Ishikawa (cell line): ENCODE measurements at regions not wholly inside any gene's neighbourhood (a gene's known extent, or its start where the extent isn't known, plus 50 kb on each side); places are given as distances from the start of the nearest gene placed in this dataset.

ENCODE experiments used
- CEBPB ChIP-seq: IDR thresholded peaks from 2 replicates; pipeline ENCODE4 v1.6.1; 2012
- CREB1 ChIP-seq: IDR thresholded peaks from 2 replicates; pipeline ENCODE4 v1.6.1; 2012; ENCODE audit warnings: low read depth
- EGR1 ChIP-seq: IDR thresholded peaks from 2 replicates; pipeline ENCODE4 v1.6.1; 2012
- EP300 ChIP-seq: IDR thresholded peaks from 2 replicates; pipeline ENCODE4 v1.6.1; 2012; ENCODE audit warnings: borderline replicate concordance
- FOXM1 ChIP-seq: IDR thresholded peaks from 2 replicates; pipeline ENCODE4 v1.6.1; 2012; ENCODE audit warnings: low read depth, borderline replicate concordance
- MAX ChIP-seq: IDR thresholded peaks from 2 replicates; pipeline ENCODE4 v1.6.1; 2012
- NFIC ChIP-seq: IDR thresholded peaks from 2 replicates; pipeline ENCODE4 v1.6.1; 2012
- RAD21 ChIP-seq: IDR thresholded peaks from 2 replicates; pipeline ENCODE4 v1.6.1; 2012; ENCODE audit warnings: low read depth
- REST ChIP-seq: IDR thresholded peaks from 2 replicates; pipeline ENCODE4 v1.6.1; 2012; ENCODE audit warnings: low read depth, mild to moderate bottlenecking
- TAF1 ChIP-seq: IDR thresholded peaks from 2 replicates; pipeline ENCODE4 v1.6.1; 2012; ENCODE audit warnings: low read depth, mild to moderate bottlenecking
- TCF12 ChIP-seq: IDR thresholded peaks from 2 replicates; pipeline ENCODE4 v1.6.1; 2012; ENCODE audit warnings: low read depth
- TEAD4 ChIP-seq: IDR thresholded peaks from 2 replicates; pipeline ENCODE4 v1.6.1; 2012
- USF1 ChIP-seq: IDR thresholded peaks from 2 replicates; pipeline ENCODE4 v1.6.1; 2012
- YY1 ChIP-seq: IDR thresholded peaks from 2 replicates; pipeline ENCODE4 v1.6.1; 2012; ENCODE audit warnings: low read depth
- ZBTB7A ChIP-seq: IDR thresholded peaks from 2 replicates; pipeline ENCODE4 v1.6.1; 2012; ENCODE audit warnings: low read depth

- TF ChIP-seq CREB1 (no peak), FOXM1 (no peak), MAX (no peak), EP300 (no peak), ZBTB7A (no peak), NFIC (no peak), USF1 (no peak), TCF12 (no peak), EGR1 (no peak)
Measured at GRCh38 chr5:118440496-118440895, 547.9 kb downstream of the DTWD2 start.

GRCh38 chr5:118439831-118440230, 548.5 kb downstream of the DTWD2 start:
- TF ChIP-seq REST (no peak), CREB1 (no peak), MAX (no peak), TCF12 (no peak)

GRCh38 chr5:118435131-118435530, 553.2 kb downstream of the DTWD2 start:
- no peak for TF ChIP-seq ZBTB7A
- no peak for TF ChIP-seq RAD21
- no peak for TF ChIP-seq TAF1
- TF ChIP-seq TEAD4 = no peak
- TF ChIP-seq FOXM1 = no peak
- TF ChIP-seq NFIC = no peak
- TF ChIP-seq USF1 = no peak
- TF ChIP-seq CEBPB = no peak
- no peak for TF ChIP-seq TCF12
- TF ChIP-seq CREB1 = no peak
- TF ChIP-seq MAX = no peak
- no peak for TF ChIP-seq YY1
- no peak for TF ChIP-seq EGR1
- no peak for TF ChIP-seq EP300
- TF ChIP-seq REST = no peak

- TF ChIP-seq TAF1 (no peak), REST (no peak), TCF12 (no peak), YY1 (no peak), TEAD4 (no peak), CREB1 (no peak), NFIC (no peak), USF1 (no peak), MAX (no peak), EP300 (no peak), EGR1 (no peak), CEBPB (no peak), RAD21 (no peak), ZBTB7A (no peak), FOXM1 (no peak)
Measured at GRCh38 chr5:118434522-118434921, 553.8 kb downstream of the DTWD2 start.
